Caco-2 (cell line): ENCODE measurements at regions not wholly inside any gene's neighbourhood (a gene's known extent, or its start where the extent isn't known, plus 50 kb on each side); places are given as distances from the start of the nearest gene placed in this dataset.

Experiments
- BruUV-seq: library from RNA; stranded (reverse); fragments of 400-500 nt; replicated peaks from 2 replicates; lab custom pipeline; 2021; lab: Mats Ljungman, UMichigan
- CTCF ChIA-PET: fragments of 300-600 bp; sonication (Branson Sonifier 250); formaldehyde crosslinking; loops from one replicate; lab custom pipeline; 2022; ENCODE audit warnings: antibody characterized with exemption; lab: Charles Lee
- POLR2A ChIA-PET: fragments of 300-600 bp; sonication (Branson Sonifier 250); formaldehyde crosslinking; loops from one replicate; lab custom pipeline; 2022; ENCODE audit warnings: antibody characterized with exemption; lab: Charles Lee
- DNase-seq, 2 experiments: peaks; one replicate each; pipeline versions ENCODE4 v3.0.0 to v3.0.0-alpha.2; 2020 to 2022
- H3K27me3 ChIP-seq: replicated peaks from 2 replicates; pipeline ENCODE4 v1.6.0; 2011; ENCODE audit warnings: low read length; ENCODE audit not compliant: control insufficient read depth, insufficient read depth
- H3K36me3 ChIP-seq: 2 replicates; pipeline ENCODE4 v1.5.1; 2011; ENCODE audit warnings: low read length; ENCODE audit not compliant: control insufficient read depth, insufficient read depth
- H3K4me1 ChIP-seq: fragments of 250-450 bp; sonication (Bioruptor Pico); 2 replicates; pipeline ENCODE4 v1.5.1; 2020; ENCODE audit warnings: mild to moderate bottlenecking
- H3K4me3 ChIP-seq: 2 replicates; pipeline ENCODE4 v1.5.1; 2011; ENCODE audit warnings: low read depth, mild to moderate bottlenecking, control low read depth, low read length
- H3K9me3 ChIP-seq: fragments of 250-450 bp; sonication (Bioruptor Pico); 2 replicates; pipeline ENCODE4 v1.5.1; 2020; ENCODE audit warnings: mild to moderate bottlenecking, moderate library complexity
- H3K27ac Mint-ChIP-seq: one replicate; pipeline ENCODE4 v1.8.0; 2022; ENCODE audit warnings: mixed read lengths; ENCODE audit not compliant: unreplicated experiment
- H3K27me3 Mint-ChIP-seq: one replicate; pipeline ENCODE4 v1.8.0; 2022; ENCODE audit warnings: mixed read lengths; ENCODE audit not compliant: insufficient read depth, unreplicated experiment
- H3K36me3 Mint-ChIP-seq: one replicate; pipeline ENCODE4 v1.8.0; 2022; ENCODE audit warnings: mild to moderate bottlenecking, mixed read lengths; ENCODE audit not compliant: insufficient read depth, unreplicated experiment
- H3K4me1 Mint-ChIP-seq: one replicate; pipeline ENCODE4 v1.8.0; 2022; ENCODE audit warnings: low read depth, mixed read lengths; ENCODE audit not compliant: unreplicated experiment
- H3K4me3 Mint-ChIP-seq: one replicate; pipeline ENCODE4 v1.8.0; 2022; ENCODE audit warnings: mild to moderate bottlenecking, moderate library complexity, mixed read lengths; ENCODE audit not compliant: unreplicated experiment
- H3K9me3 Mint-ChIP-seq: one replicate; pipeline ENCODE4 v1.8.0; 2022; ENCODE audit warnings: mixed read lengths; ENCODE audit not compliant: unreplicated experiment
- intact Hi-C: fragments of 100-400 bp; cut with micrococcal nuclease; formaldehyde crosslinking; loops from one replicate; pipeline ENCODE4 v1.10.0; 2022; ENCODE audit not compliant: unreplicated experiment
- TF ChIP-seq, protein P1 (sequence below), 2 experiments: fragments of 200-600 bp in 1 of 2; IDR thresholded peaks; 1 replicate in 1 of 2; 2 replicates in 1 of 2; pipeline versions ENCODE4 v1.5.1 to v1.8.0; 2011 to 2022; ENCODE audit warnings: antibody characterized with exemption in 1 of 2, control low read depth in 1 of 2, inconsistent platforms in 1 of 2, low read depth in 1 of 2, low read length in 1 of 2, mild to moderate bottlenecking in 1 of 2, moderate library complexity in 1 of 2; ENCODE audit not compliant: insufficient read depth in 1 of 2, severe bottlenecking in 1 of 2, unreplicated experiment in 1 of 2

DNA sequence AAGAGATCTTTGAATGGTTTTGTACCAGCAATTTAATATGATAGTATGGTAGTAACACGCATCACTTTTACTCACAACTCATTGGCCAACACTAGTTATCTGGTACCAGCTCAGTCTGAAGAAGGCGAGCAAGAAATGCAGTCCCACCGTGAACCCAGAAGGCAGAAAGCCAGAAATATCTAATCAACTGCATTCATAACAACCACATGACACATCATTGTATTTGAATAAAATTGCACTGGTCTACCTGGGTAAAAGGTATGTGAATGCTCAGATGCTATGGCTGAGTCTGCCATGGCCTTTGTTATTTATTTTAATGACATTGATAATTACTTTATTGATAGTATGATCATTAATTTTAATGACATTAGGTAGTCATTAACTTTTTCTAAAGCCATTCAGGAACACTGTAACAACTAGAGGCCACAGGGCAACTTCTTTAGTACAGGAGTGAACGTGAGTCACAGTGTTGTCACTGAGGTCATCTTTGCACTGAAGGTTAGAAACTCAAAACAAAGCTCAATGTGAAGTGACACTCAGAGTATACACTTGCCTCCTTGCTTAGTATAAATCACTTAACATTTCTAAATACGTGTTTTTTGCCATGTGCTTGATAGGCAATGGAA is 475.6 kb upstream of the TNP1 start:
- Histone ChIP-seq H3K36me3 (no peaks in the 10 kb centered on the region), H3K27me3 (no peaks in the 10 kb centered on the region), H3K9me3 (no peaks in the 10 kb centered on the region), H3K4me1 (peaks cover 31% of the 10 kb centered on the region), H3K4me3 (no peak overlapping the region)
- Mint-ChIP-seq H3K27ac (no peak overlapping the region), H3K27me3 (no peaks in the 10 kb centered on the region), H3K9me3 (peaks cover 10% of the 10 kb centered on the region), H3K36me3 (no peaks in the 10 kb centered on the region), H3K4me1 (peaks cover 45% of the 10 kb centered on the region), H3K4me3 (no peak overlapping the region)
- DNase-seq: no peak
- TF ChIP-seq, protein P1, sequence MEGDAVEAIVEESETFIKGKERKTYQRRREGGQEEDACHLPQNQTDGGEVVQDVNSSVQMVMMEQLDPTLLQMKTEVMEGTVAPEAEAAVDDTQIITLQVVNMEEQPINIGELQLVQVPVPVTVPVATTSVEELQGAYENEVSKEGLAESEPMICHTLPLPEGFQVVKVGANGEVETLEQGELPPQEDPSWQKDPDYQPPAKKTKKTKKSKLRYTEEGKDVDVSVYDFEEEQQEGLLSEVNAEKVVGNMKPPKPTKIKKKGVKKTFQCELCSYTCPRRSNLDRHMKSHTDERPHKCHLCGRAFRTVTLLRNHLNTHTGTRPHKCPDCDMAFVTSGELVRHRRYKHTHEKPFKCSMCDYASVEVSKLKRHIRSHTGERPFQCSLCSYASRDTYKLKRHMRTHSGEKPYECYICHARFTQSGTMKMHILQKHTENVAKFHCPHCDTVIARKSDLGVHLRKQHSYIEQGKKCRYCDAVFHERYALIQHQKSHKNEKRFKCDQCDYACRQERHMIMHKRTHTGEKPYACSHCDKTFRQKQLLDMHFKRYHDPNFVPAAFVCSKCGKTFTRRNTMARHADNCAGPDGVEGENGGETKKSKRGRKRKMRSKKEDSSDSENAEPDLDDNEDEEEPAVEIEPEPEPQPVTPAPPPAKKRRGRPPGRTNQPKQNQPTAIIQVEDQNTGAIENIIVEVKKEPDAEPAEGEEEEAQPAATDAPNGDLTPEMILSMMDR (IDR thresholded peaks at IDR 0.05; ENCODE audit: insufficient read depth in 1 of 2, low read depth in 1 of 2, low read length in 1 of 2, severe bottlenecking in 1 of 2, unreplicated experiment in 1 of 2): no peak
- ChIA-PET CTCF (no interaction called here), POLR2A (no interaction called here)
- intact Hi-C loops: no loop called here
- no TSS peak for BruUV-seq

DNA sequence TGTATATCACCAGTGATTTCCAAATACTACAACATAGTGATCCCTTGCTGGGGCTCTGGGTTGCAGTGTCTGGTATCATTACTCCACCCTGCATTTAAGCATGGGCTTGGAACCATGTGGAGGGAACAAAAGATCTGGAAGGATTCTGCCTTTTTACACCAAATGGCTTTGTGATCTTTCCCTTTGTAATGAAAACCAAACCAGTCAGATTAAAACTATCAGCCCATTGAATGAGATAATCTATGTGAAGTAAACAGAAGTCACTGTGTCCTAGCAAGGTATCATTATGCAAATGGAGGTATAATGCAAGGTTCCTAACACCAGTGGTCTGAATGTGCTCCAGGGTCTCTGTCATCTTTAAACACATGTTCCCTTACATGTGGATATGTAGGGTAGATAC is 474.7 kb upstream of the TNP1 start:
- intact Hi-C loops: no loop called here
- DNase-seq: no peak
- Mint-ChIP-seq H3K27me3 (no peaks in the 10 kb centered on the region), H3K4me1 (peaks cover 44% of the 10 kb centered on the region), H3K9me3 (peaks cover 10% of the 10 kb centered on the region), H3K4me3 (no peak overlapping the region), H3K36me3 (no peaks in the 10 kb centered on the region), H3K27ac (no peak overlapping the region)
- ChIA-PET POLR2A (no interaction called here), CTCF (no interaction called here)
- Histone ChIP-seq H3K36me3 (no peaks in the 10 kb centered on the region), H3K4me3 (no peak overlapping the region), H3K9me3 (no peaks in the 10 kb centered on the region), H3K4me1 (peaks cover 26% of the 10 kb centered on the region), H3K27me3 (no peaks in the 10 kb centered on the region)
- TF ChIP-seq, protein P1 (IDR thresholded peaks at IDR 0.05; ENCODE audit: insufficient read depth in 1 of 2, low read depth in 1 of 2, low read length in 1 of 2, severe bottlenecking in 1 of 2, unreplicated experiment in 1 of 2): no peak
- BruUV-seq: no TSS peak

DNA sequence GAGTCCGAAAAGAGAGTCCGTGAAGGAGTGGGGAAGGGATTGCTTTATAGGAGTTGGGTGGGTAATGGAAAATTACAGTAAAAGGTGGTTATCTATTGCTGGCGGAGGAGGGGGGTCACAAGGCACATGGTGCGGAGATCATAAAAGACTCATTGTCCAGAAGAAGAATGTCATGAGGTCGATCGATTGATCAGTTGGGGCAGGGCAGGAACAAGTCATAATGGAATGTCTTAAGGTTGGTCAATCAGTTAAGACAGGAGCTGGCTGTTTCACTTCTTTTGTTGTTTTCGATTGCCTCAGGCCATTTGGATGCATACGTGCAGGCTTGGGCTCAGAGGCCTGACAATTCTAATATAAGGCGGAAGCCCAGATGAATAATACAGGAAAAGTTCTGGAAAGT is 473.0 kb upstream of the TNP1 start:
- Histone ChIP-seq H3K36me3 (no peaks in the 10 kb centered on the region), H3K4me1 (peaks cover 25% of the 10 kb centered on the region), H3K4me3 (no peak overlapping the region), H3K27me3 (no peaks in the 10 kb centered on the region), H3K9me3 (no peaks in the 10 kb centered on the region)
- peak overlapping the region; percentile 78 for H3K27ac Mint-ChIP-seq
- ChIA-PET CTCF (interaction anchor here (1.9 kb wide), 1 partner anchor 178 kb away, joined by 4 read pairs; no protein-coding TSS in a partner anchor), POLR2A (no interaction called here)
- BruUV-seq: no TSS peak
- TF ChIP-seq, protein P1 (IDR thresholded peaks at IDR 0.05; ENCODE audit: insufficient read depth in 1 of 2, low read depth in 1 of 2, low read length in 1 of 2, severe bottlenecking in 1 of 2, unreplicated experiment in 1 of 2): no peak
- H3K4me1 Mint-ChIP-seq: peaks cover 43% of the 10 kb centered on the region
- intact Hi-C loops: no loop called here
- no peak overlapping the region for H3K4me3 Mint-ChIP-seq
- DNase-seq: no peak
- no peaks in the 10 kb centered on the region for H3K36me3 Mint-ChIP-seq
- peaks cover 10% of the 10 kb centered on the region for H3K9me3 Mint-ChIP-seq
- H3K27me3 Mint-ChIP-seq: no peaks in the 10 kb centered on the region
